GM12873 (cell line): ENCODE measurements at regions not wholly inside any gene's neighbourhood (a gene's known extent, or its start where the extent isn't known, plus 50 kb on each side); places are given as distances from the start of the nearest gene placed in this dataset.

Experiments
- CTCF ChIP-seq: IDR thresholded peaks from 2 replicates; pipeline ENCODE4 v1.5.1; 2012; ENCODE audit warnings: low read depth, mild to moderate bottlenecking, moderate library complexity, low read length, control low read depth; ENCODE audit not compliant: insufficient read depth; ENCODE audit errors: missing control alignments

DNA sequence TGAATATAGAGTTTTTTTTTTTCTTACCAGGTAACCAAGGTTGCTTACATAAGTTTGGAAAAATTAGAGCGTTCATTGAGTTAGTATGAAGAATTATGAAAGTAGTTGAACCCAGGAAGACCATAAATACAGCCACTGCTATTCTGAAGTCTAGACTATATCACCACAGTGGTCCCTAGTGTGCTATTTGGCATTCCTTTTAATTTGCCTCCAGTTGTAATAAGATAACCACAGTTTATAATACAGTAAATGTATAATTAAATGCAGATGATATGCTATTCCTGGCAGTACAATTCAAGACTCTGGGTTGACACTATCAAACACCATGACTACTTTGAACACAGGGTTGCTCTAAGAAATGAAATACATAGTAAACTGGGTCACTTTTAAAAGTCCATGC is 270.5 kb downstream of the BRINP2 start:
- no peak for TF ChIP-seq CTCF

- TF ChIP-seq CTCF = no peak
Measured at GRCh38 chr1:177440821-177441220, 270.1 kb downstream of the BRINP2 start.

- TF ChIP-seq CTCF = no peak
Measured at GRCh38 chr1:177439301-177439700, 268.5 kb downstream of the BRINP2 start.

- TF ChIP-seq CTCF = no peak
Measured at GRCh38 chr1:177435364-177435763, 264.6 kb downstream of the BRINP2 start.

DNA sequence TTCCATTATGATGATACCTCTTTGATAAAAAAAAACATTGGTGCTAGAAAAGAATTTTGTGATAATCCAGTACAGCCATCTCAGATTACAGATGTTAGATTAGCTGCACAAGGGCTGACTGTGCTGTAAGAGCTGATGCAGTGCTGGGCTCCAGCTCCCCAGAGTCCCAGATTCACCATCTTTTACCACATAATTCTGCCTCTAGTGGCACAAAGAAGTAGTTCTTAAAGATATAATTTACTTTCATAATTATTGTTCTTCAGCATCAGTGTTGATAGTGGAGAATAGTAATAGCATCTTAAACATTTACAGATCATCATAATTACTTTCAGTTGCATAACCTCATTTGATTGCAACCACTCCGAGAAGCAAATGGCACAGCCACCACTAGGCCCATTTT is 262.1 kb downstream of the BRINP2 start:
- TF ChIP-seq CTCF = peak; percentile 34

DNA sequence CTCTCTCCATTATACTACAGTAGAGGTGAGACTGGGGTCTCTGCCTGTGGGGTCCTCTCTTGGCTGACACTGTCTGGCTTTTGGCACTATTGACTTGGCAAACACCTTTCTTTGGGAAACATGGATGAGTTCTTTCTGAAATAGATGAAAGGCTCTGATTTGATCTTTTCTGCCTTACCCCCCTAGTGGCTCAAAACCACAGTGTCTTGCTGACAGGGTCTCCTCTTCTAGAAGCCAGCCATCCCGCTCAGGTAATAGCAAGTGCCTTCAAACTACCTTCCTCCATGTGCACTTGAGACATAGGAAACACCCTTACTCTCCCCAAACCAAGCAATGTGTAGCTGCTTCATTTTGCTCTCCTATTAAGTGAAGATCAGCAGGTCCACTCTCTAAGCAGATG is 260.4 kb downstream of the BRINP2 start:
- TF ChIP-seq CTCF = no peak

DNA sequence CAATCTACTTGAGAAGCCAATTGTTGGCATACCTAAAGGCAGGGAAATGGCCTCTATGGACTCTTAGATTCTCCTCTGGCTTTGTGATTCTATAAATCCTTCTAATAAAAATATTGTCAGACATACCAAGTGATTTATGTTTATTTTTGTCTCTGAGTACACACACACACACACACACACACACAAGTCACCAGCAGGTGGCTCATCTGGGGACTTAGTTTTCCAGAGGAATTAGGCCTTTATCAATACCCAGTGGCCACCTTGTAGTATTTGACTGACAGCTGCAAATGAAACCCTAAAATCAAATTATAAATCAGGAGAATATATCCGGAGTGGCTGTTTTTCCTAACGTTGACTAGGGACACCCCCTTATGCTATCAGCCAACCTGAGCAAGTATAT is 258.5 kb downstream of the BRINP2 start:
- TF ChIP-seq CTCF = no peak
